OCI-LY7 (cell line): ENCODE measurements at regions not wholly inside any gene's neighbourhood (a gene's known extent, or its start where the extent isn't known, plus 50 kb on each side); places are given as distances from the start of the nearest gene placed in this dataset.
A peak's percentile ranks its signal among the peaks of the same experiment; 100 is the strongest.

Experiments used
- BruUV-seq: library from RNA; stranded (reverse); fragments of 400-500 nt; replicated peaks from 2 replicates; lab custom pipeline; 2021; lab: Mats Ljungman, UMichigan
- CTCF ChIA-PET: fragments of 300-600 bp; sonication (Branson Sonifier 250); formaldehyde crosslinking; loops from one replicate; lab custom pipeline; 2022; ENCODE audit warnings: antibody characterized with exemption; ENCODE audit not compliant: unreplicated experiment; lab: Charles Lee
- POLR2A ChIA-PET: fragments of 300-600 bp; sonication (Branson Sonifier 250); formaldehyde crosslinking; loops from one replicate; lab custom pipeline; 2022; ENCODE audit warnings: antibody characterized with exemption; lab: Charles Lee
- DNase-seq: peaks from one replicate; pipeline ENCODE4 v3.0.0-alpha.2; 2015; ENCODE audit warnings: low spot score
- H2AFZ ChIP-seq: fragments of 200-600 bp; sonication (generic), shearing (Covaris generic); 2 replicates; pipeline ENCODE4 v1.6.1; 2014; ENCODE audit warnings: mild to moderate bottlenecking, antibody characterized with exemption, low read length, moderate library complexity
- H3K27ac ChIP-seq: fragments of 200-600 bp; sonication (generic); 2 replicates; pipeline ENCODE4 v1.5.1; 2014; ENCODE audit warnings: mixed run types, low read depth, mild to moderate bottlenecking, moderate library complexity, low read length, inconsistent platforms; ENCODE audit not compliant: poor library complexity, severe bottlenecking
- H3K36me3 ChIP-seq: fragments of 200-600 bp; sonication (generic); 2 replicates; pipeline ENCODE4 v1.6.1; 2014; ENCODE audit warnings: mild to moderate bottlenecking, antibody characterized with exemption, low read length, moderate library complexity, mixed read lengths; ENCODE audit not compliant: insufficient read depth
- H3K4me1 ChIP-seq: fragments of 200-600 bp; sonication (generic); 2 replicates; pipeline ENCODE4 v1.5.1; 2014; ENCODE audit warnings: mild to moderate bottlenecking, low read length; ENCODE audit not compliant: insufficient read depth, poor library complexity, severe bottlenecking
- H3K4me2 ChIP-seq: fragments of 200-600 bp; sonication (generic); 2 replicates; pipeline ENCODE4 v1.6.1; 2014; ENCODE audit warnings: mild to moderate bottlenecking, low read length
- H3K4me3 ChIP-seq: fragments of 200-600 bp; sonication (generic); 2 replicates; pipeline ENCODE4 v1.5.1; 2014; ENCODE audit warnings: mild to moderate bottlenecking, low read depth, low read length; ENCODE audit not compliant: poor library complexity, severe bottlenecking
- H3K79me2 ChIP-seq: fragments of 200-600 bp; sonication (generic); 2 replicates; pipeline ENCODE4 v1.6.1; 2016; ENCODE audit warnings: low read depth, mild to moderate bottlenecking, low read length, moderate library complexity, mixed read lengths; ENCODE audit not compliant: insufficient read depth
- H3K9me2 ChIP-seq: fragments of 200-600 bp; sonication (generic); 2 replicates; pipeline ENCODE4 v1.6.1; 2016; ENCODE audit warnings: mild to moderate bottlenecking, low read length, mixed read lengths; ENCODE audit not compliant: insufficient read depth
- H3K9me3 ChIP-seq: fragments of 200-600 bp; sonication (generic); 2 replicates; pipeline ENCODE4 v1.6.1; 2014; ENCODE audit warnings: mild to moderate bottlenecking, mixed run types, low read length, mixed read lengths
- H4K20me1 ChIP-seq: fragments of 200-600 bp; sonication (generic); 2 replicates; pipeline ENCODE4 v1.6.1; 2014; ENCODE audit warnings: mild to moderate bottlenecking, antibody characterized with exemption, low read length, moderate library complexity, mixed read lengths; ENCODE audit not compliant: insufficient read depth
- CTCF ChIP-seq: fragments of 200-600 bp; sonication (generic); conservative IDR thresholded peaks from 2 replicates; pipeline ENCODE4 v1.5.1; 2014; ENCODE audit warnings: mild to moderate bottlenecking, antibody characterized with exemption, low read length, moderate library complexity, mixed read lengths
- EZH2phosphoT487 ChIP-seq: fragments of 200-600 bp; sonication (generic); IDR thresholded peaks from 2 replicates; pipeline ENCODE4 v1.6.1; 2018; ENCODE audit warnings: low read depth, borderline replicate concordance, mild to moderate bottlenecking, mixed run types, antibody characterized with exemption, low read length, moderate library complexity, mixed read lengths
- intact Hi-C: fragments of 100-400 bp; cut with micrococcal nuclease; formaldehyde crosslinking; loops from one replicate; pipeline ENCODE4 v1.10.0; 2022; ENCODE audit not compliant: unreplicated experiment

DNA sequence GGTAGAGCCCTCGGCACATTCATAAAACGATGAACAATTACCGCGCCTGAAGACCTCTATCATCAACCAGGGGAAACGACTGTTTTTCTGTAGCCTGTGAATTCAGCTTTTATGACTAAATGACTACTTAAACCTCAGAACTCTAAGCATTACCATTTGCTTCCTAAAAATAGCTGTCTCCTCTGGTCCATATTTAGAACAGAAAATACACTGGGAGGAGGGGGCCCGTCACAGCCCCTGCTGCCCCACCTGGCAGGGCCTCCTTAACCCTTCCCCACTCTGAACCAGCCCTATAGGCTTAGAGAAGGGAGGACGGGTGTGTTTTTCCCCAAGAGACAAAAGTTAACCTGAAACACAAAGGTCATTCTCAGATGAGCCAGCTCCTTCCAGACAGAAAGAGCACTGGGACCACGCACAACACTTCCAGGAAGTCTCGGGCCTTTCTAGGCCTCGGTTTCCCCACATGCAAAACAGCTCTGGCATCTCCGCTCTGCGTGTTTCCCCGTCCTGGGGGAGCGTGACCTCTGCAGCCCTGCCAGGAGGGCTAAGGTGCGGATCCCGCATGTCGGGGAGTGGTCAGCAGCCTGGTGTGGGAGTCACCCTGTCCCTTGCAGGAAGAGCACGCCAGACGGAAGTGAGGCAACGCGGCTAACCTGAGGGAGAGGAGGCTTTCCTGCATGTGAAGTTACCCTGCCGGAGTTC lies 193.9 kb downstream of the DLL1 start:
- Histone ChIP-seq H4K20me1 (no peaks in the 10 kb centered on the region), H3K27ac (no peak overlapping the region), H3K79me2 (no peaks in the 10 kb centered on the region), H3K4me1 (peaks cover 4% of the 10 kb centered on the region), H3K9me2 (no peaks in the 10 kb centered on the region), H3K36me3 (no peaks in the 10 kb centered on the region), H3K9me3 (no peaks in the 10 kb centered on the region), H3K4me2 (no peak overlapping the region), H2AFZ (0 out of 2 replicates have a peak overlapping the region, but pooled peaks have one; percentile 28), H3K4me3 (no peak overlapping the region)
- ChIA-PET CTCF (no interaction called here), POLR2A (interaction anchor here (0.7 kb wide), 1 partner anchor 8 kb away, joined by 3 read pairs; no protein-coding TSS in a partner anchor)
- TF ChIP-seq CTCF (no peak), EZH2phosphoT487 (no peak)
- intact Hi-C loops = no loop called here
- DNase-seq = no peak
- no TSS peak for BruUV-seq

GRCh38 chr6:170096191-170096802 lies 194.6 kb downstream of the DLL1 start:
- no peaks in the 10 kb centered on the region for H3K9me3 ChIP-seq
- no peak for TF ChIP-seq EZH2phosphoT487
- TF ChIP-seq CTCF = no peak
- no peak overlapping the region for H3K4me2 ChIP-seq
- no peaks in the 10 kb centered on the region for H3K9me2 ChIP-seq
- BruUV-seq = no TSS peak
- H3K4me3 ChIP-seq = no peak overlapping the region
- H3K36me3 ChIP-seq = no peaks in the 10 kb centered on the region
- POLR2A ChIA-PET = no interaction called here
- peaks cover 4% of the 10 kb centered on the region for H3K4me1 ChIP-seq
- no peak overlapping the region for H2AFZ ChIP-seq
- DNase-seq = no peak
- CTCF ChIA-PET = no interaction called here
- no peaks in the 10 kb centered on the region for H3K79me2 ChIP-seq
- H4K20me1 ChIP-seq = no peaks in the 10 kb centered on the region
- no peak overlapping the region for H3K27ac ChIP-seq
- intact Hi-C loops = no loop called here
